Prostate gland (tissue), 2 donors: ENCODE measurements at regions not wholly inside any gene's neighbourhood (a gene's known extent, or its start where the extent isn't known, plus 50 kb on each side); places are given as distances from the start of the nearest gene placed in this dataset.

Source experiments
- DNase-seq: peaks from one replicate; pipeline ENCODE4 v3.0.0-alpha.2; 2019; ENCODE audit warnings: low spot score
- H3K27ac ChIP-seq, 2 donors: fragments of 200-600 bp; sonication (generic); 2 replicates each; pipeline ENCODE4 v1.5.1; 2017 to 2019
- H3K27me3 ChIP-seq: fragments of 200-600 bp; sonication (generic); replicated peaks from 2 replicates; pipeline ENCODE4 v1.5.1; 2019; ENCODE audit not compliant: insufficient read depth
- H3K36me3 ChIP-seq, 2 donors: fragments of 200-600 bp; sonication (generic); 1 replicate in 1 of 2; 2 replicates in 1 of 2; pipeline versions ENCODE4 v1.5.1 to v1.8.1; 2017 to 2019
- H3K4me1 ChIP-seq: fragments of 200-600 bp; sonication (generic); replicated peaks from 2 replicates; pipeline ENCODE4 v1.5.1; 2019
- H3K4me3 ChIP-seq, 2 donors: fragments of 200-600 bp; sonication (generic); 2 replicates each; pipeline ENCODE4 v1.5.1; 2017 to 2019
- H3K9me3 ChIP-seq: fragments of 200-600 bp; sonication (generic); 2 replicates; pipeline ENCODE4 v1.5.1; 2017
- CTCF ChIP-seq, 4 experiments: fragments of 200-600 bp in 2 of 4; fragments of 450-650 bp in 2 of 4; sonication (generic) in 2 of 4; IDR thresholded peaks; 1 replicate in 3 of 4; 2 replicates in 1 of 4; pipeline ENCODE4 v1.5.1; 2016 to 2019; ENCODE audit warnings: antibody characterized with exemption in 4 of 4, mild to moderate bottlenecking in 2 of 4, moderate library complexity in 2 of 4
- POLR2A ChIP-seq: fragments of 450-650 bp; IDR thresholded peaks from one replicate; pipeline ENCODE4 v1.6.1; 2016; ENCODE audit warnings: antibody characterized with exemption, mild to moderate bottlenecking
- POLR2AphosphoS5 ChIP-seq: sonication (generic); formaldehyde crosslinking; IDR thresholded peaks from one replicate; pipeline ENCODE4 v1.6.1; 2017; ENCODE audit warnings: antibody characterized with exemption
- WGBS: methylation state at CpG from one replicate; pipeline ENCODE4 v1.1.5; 2018; 5-methylcytosine and 5-hydroxymethylcytosine counted together
- intact Hi-C: fragments of 100-400 bp; cut with DNase I; formaldehyde crosslinking; loops from one replicate; pipeline ENCODE4 v1.14.2; 2022

GRCh38 chr5:81899123-81899522 lies 72.7 kb upstream of the ATG10 start:
- 94% methylated on average over 2 of the region's 2 CpGs for WGBS
- DNase-seq = no peak
- no peak for TF ChIP-seq POLR2AphosphoS5
- H3K9me3 ChIP-seq = no peaks in the 10 kb centered on the region
- no peaks in the 10 kb centered on the region for H3K27me3 ChIP-seq
- no peak overlapping the region for H3K4me3 ChIP-seq
- H3K27ac ChIP-seq = no peak overlapping the region
- intact Hi-C loops = no loop called here
- no peaks in the 10 kb centered on the region for H3K36me3 ChIP-seq
- no peaks in the 10 kb centered on the region for H3K4me1 ChIP-seq

- H3K9me3 ChIP-seq = no peaks in the 10 kb centered on the region
- no peak for DNase-seq
- H3K36me3 ChIP-seq = no peaks in the 10 kb centered on the region
- H3K27me3 ChIP-seq = no peaks in the 10 kb centered on the region
- TF ChIP-seq POLR2AphosphoS5 (no peak), CTCF (IDR thresholded peaks at IDR 0.05) (no peak), POLR2A (no peak)
- no peaks in the 10 kb centered on the region for H3K4me1 ChIP-seq
- H3K27ac ChIP-seq = no peak overlapping the region
- WGBS = 66% methylated on average over 2 of the region's 2 CpGs
- no peak overlapping the region for H3K4me3 ChIP-seq
- intact Hi-C loops = no loop called here
Observed at GRCh38 chr5:81898403-81898802, 73.4 kb upstream of the ATG10 start.

- Histone ChIP-seq H3K36me3 (no peaks in the 10 kb centered on the region), H3K27me3 (no peaks in the 10 kb centered on the region), H3K9me3 (no peaks in the 10 kb centered on the region), H3K27ac (no peak overlapping the region), H3K4me3 (no peak overlapping the region), H3K4me1 (no peaks in the 10 kb centered on the region)
- DNase-seq = no peak
- no peak for TF ChIP-seq POLR2AphosphoS5
- intact Hi-C loops = no loop called here
- WGBS = 91% methylated on average over 1 of the region's 1 CpG
Observed at GRCh38 chr5:81896764-81897163, 75.1 kb upstream of the ATG10 start.

GRCh38 chr5:81895307-81895706 lies 76.5 kb upstream of the ATG10 start:
- no peaks in the 10 kb centered on the region for H3K36me3 ChIP-seq
- no peaks in the 10 kb centered on the region for H3K4me1 ChIP-seq
- no peak for DNase-seq
- intact Hi-C loops = no loop called here
- no peak overlapping the region for H3K4me3 ChIP-seq
- no peak overlapping the region for H3K27ac ChIP-seq
- H3K27me3 ChIP-seq = no peaks in the 10 kb centered on the region
- no peaks in the 10 kb centered on the region for H3K9me3 ChIP-seq
- TF ChIP-seq POLR2A (no peak), POLR2AphosphoS5 (no peak), CTCF (IDR thresholded peaks at IDR 0.05) (no peak)

GRCh38 chr5:81893961-81894360 lies 77.9 kb upstream of the ATG10 start:
- H3K4me1 ChIP-seq = no peaks in the 10 kb centered on the region
- no peaks in the 10 kb centered on the region for H3K27me3 ChIP-seq
- H3K9me3 ChIP-seq = no peaks in the 10 kb centered on the region
- TF ChIP-seq POLR2AphosphoS5 = no peak
- no peak for TF ChIP-seq CTCF (IDR thresholded peaks at IDR 0.05)
- no peak for TF ChIP-seq POLR2A
- whole genome bisulfite sequencing = 78% methylated on average over 4 of the region's 4 CpGs
- intact Hi-C loops = no loop called here
- no peak for DNase-seq
- H3K4me3 ChIP-seq = no peak overlapping the region
- H3K27ac ChIP-seq = no peak overlapping the region
- H3K36me3 ChIP-seq = no peaks in the 10 kb centered on the region

- Histone ChIP-seq H3K27me3 (no peaks in the 10 kb centered on the region), H3K36me3 (no peaks in the 10 kb centered on the region), H3K4me1 (no peaks in the 10 kb centered on the region), H3K27ac (no peak overlapping the region), H3K4me3 (no peak overlapping the region), H3K9me3 (no peaks in the 10 kb centered on the region)
- no peak for TF ChIP-seq POLR2AphosphoS5
- no peak for TF ChIP-seq POLR2A
- TF ChIP-seq CTCF (IDR thresholded peaks at IDR 0.05) = no peak
- DNase-seq = no peak
- 70% methylated on average over 3 of the region's 3 CpGs for WGBS
- intact Hi-C loops = no loop called here
Observed at GRCh38 chr5:81884871-81885270, 87.0 kb upstream of the ATG10 start.
